Naive thymus-derived CD4-positive, alpha-beta T cell (primary cell): ENCODE measurements at regions not wholly inside any gene's neighbourhood (a gene's known extent, or its start where the extent isn't known, plus 50 kb on each side); places are given as distances from the start of the nearest gene placed in this dataset.

Source experiments
- ATAC-seq: fragments of 150-1000 bp; cut with Tn5 transposase; 2 replicates; pipeline ENCODE4 v1.10.0; 2021; ENCODE audit warnings: mild to moderate bottlenecking, moderate library complexity
- CTCF ChIA-PET: fragments of 350-600 bp; sonication (Branson Sonifier 250); formaldehyde crosslinking; loops from one replicate; lab custom pipeline; 2021; ENCODE audit warnings: antibody characterized with exemption; lab: Charles Lee
- POLR2A ChIA-PET: fragments of 350-600 bp; sonication (Branson Sonifier 250); formaldehyde crosslinking; loops from one replicate; lab custom pipeline; 2021; ENCODE audit warnings: antibody characterized with exemption, inconsistent platforms; lab: Charles Lee
- DNase-seq, 9 donors: peaks; one replicate each; pipeline versions ENCODE4 v3.0.0 to v3.0.0-alpha.2; 2020 to 2022; ENCODE audit warnings: mixed read lengths in 1 of 9
- H3K27ac ChIP-seq: one replicate; pipeline ENCODE4 v1.7.0; 2013; ENCODE audit warnings: mild to moderate bottlenecking, low read depth, low read length, moderate library complexity
- H3K27me3 ChIP-seq, 2 donors: one replicate each; pipeline ENCODE4 v1.7.0; 2013; ENCODE audit warnings: low read length in 2 of 2, mild to moderate bottlenecking in 2 of 2, moderate library complexity in 2 of 2; ENCODE audit not compliant: control insufficient read depth in 2 of 2, insufficient read depth in 2 of 2
- H3K36me3 ChIP-seq, 3 experiments: 1 replicate in 2 of 3; 2 replicates in 1 of 3; pipeline ENCODE4 v1.7.0; 2013; ENCODE audit warnings: low read length in 3 of 3, mild to moderate bottlenecking in 3 of 3, moderate library complexity in 1 of 3; ENCODE audit not compliant: insufficient read depth in 3 of 3, control insufficient read depth in 2 of 3
- H3K4me1 ChIP-seq, 2 donors: one replicate each; pipeline ENCODE4 v1.7.0; 2013; ENCODE audit warnings: low read length in 2 of 2, mild to moderate bottlenecking in 2 of 2, moderate library complexity in 1 of 2; ENCODE audit not compliant: control insufficient read depth in 2 of 2, insufficient read depth in 2 of 2
- H3K4me3 ChIP-seq: 2 replicates; pipeline ENCODE4 v1.7.0; 2013; ENCODE audit warnings: mild to moderate bottlenecking, low read length
- H3K9me3 ChIP-seq, 3 experiments: 1 replicate in 2 of 3; 2 replicates in 1 of 3; pipeline ENCODE4 v1.7.0; 2013; ENCODE audit warnings: low read length in 3 of 3; ENCODE audit not compliant: control insufficient read depth in 2 of 3
- H3K27ac Mint-ChIP-seq, 9 donors: one replicate each; pipeline ENCODE4 v1.8.0; 2020 to 2022; ENCODE audit warnings: mixed read lengths in 9 of 9, mild to moderate bottlenecking in 8 of 9, moderate library complexity in 5 of 9, inconsistent platforms in 2 of 9
- H3K27me3 Mint-ChIP-seq, 5 donors: one replicate each; pipeline ENCODE4 v1.8.0; 2021 to 2022; ENCODE audit warnings: mixed read lengths in 5 of 5, mild to moderate bottlenecking in 1 of 5
- H3K36me3 Mint-ChIP-seq, 5 donors: one replicate each; pipeline ENCODE4 v1.8.0; 2020 to 2022; ENCODE audit warnings: mixed read lengths in 5 of 5, mild to moderate bottlenecking in 3 of 5, inconsistent platforms in 1 of 5
- H3K4me1 Mint-ChIP-seq, 7 donors: one replicate each; pipeline ENCODE4 v1.8.0; 2020 to 2022; ENCODE audit warnings: mixed read lengths in 7 of 7, mild to moderate bottlenecking in 3 of 7, inconsistent platforms in 1 of 7
- H3K4me3 Mint-ChIP-seq, 10 donors: one replicate each; pipeline ENCODE4 v1.8.0; 2020 to 2022; ENCODE audit warnings: mild to moderate bottlenecking in 10 of 10, mixed read lengths in 10 of 10, moderate library complexity in 6 of 10, inconsistent platforms in 2 of 10
- H3K9me3 Mint-ChIP-seq, 11 donors: one replicate each; pipeline ENCODE4 v1.8.0; 2020 to 2022; ENCODE audit warnings: mixed read lengths in 11 of 11, mild to moderate bottlenecking in 4 of 11, inconsistent platforms in 1 of 11, moderate library complexity in 1 of 11
- intact Hi-C, 2 donors: fragments of 100-400 bp; cut with micrococcal nuclease; formaldehyde crosslinking; loops; one replicate each; pipeline ENCODE4 v1.15.1; 2023

DNA sequence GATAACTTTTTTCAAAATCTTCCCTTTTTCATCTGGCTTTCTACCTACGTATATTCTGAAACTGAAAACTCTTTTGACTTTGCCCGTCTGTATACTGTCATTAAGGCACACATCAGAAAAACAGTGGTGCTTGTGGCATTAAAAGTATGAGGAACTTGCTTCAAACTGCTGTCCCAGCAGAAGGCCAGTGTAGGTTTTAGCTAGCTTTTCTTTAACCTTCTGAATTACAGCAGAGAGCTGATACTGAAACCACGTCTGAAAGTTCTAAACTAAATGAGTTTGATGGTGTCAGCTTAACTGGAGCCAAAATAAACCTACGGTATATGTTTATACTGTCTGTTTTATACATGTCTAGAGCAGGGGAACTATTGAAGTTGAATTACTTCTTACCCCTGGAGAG lies 283.4 kb downstream of the TFEC start:
- H3K4me3 Mint-ChIP-seq = no peak overlapping the region
- ChIA-PET CTCF (interaction anchor here (0.7 kb wide), 1 partner anchor 908 kb away, joined by 3 read pairs; no protein-coding TSS in a partner anchor), POLR2A (no interaction called here)
- Histone ChIP-seq H3K4me3 (no peak overlapping the region), H3K27me3 (no peaks in the 10 kb centered on the region), H3K9me3 (no peaks in the 10 kb centered on the region), H3K36me3 (no peaks in the 10 kb centered on the region), H3K4me1 (peaks cover 0 to 4% of the 10 kb centered on the region in 2 donors), H3K27ac (no peak overlapping the region)
- H3K36me3 Mint-ChIP-seq = no peaks in the 10 kb centered on the region
- intact Hi-C loops = no loop called here
- no peak for DNase-seq
- H3K27ac Mint-ChIP-seq = no peak overlapping the region
- H3K9me3 Mint-ChIP-seq = peaks cover 0 to 1% (median 0%) of the 10 kb centered on the region in 11 donors
- ATAC-seq = no peak
- peaks cover 0 to 4% (median 0%) of the 10 kb centered on the region in 5 donors for H3K27me3 Mint-ChIP-seq
- peaks cover 0 to 2% (median 0%) of the 10 kb centered on the region in 7 donors for H3K4me1 Mint-ChIP-seq

DNA sequence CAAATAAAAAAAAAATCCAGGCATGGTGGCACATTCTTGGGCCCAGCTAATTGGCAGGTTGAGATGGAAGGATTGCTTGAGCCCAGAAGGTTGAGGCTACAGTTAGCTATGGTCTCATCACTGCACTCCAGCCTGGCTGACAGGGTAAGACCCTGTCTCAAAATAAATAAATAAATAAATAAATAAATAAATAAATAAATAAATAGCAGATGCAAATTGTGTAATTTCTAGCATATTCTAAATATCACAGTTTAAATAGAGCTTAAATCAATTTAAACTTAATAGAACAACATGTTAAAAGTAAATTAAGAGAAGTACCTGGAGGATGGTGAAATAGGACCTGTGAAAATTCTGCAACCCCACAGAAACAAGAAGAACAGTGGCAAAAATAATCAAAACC lies 290.5 kb downstream of the TFEC start:
- Histone ChIP-seq H3K9me3 (no peaks in the 10 kb centered on the region), H3K27ac (no peak overlapping the region), H3K4me3 (no peak overlapping the region), H3K36me3 (no peaks in the 10 kb centered on the region), H3K4me1 (no peaks in the 10 kb centered on the region), H3K27me3 (no peaks in the 10 kb centered on the region)
- H3K27me3 Mint-ChIP-seq = no peaks in the 10 kb centered on the region
- no peak for ATAC-seq
- ChIA-PET POLR2A (no interaction called here), CTCF (no interaction called here)
- peaks cover 0 to 2% (median 0%) of the 10 kb centered on the region in 11 donors for H3K9me3 Mint-ChIP-seq
- H3K36me3 Mint-ChIP-seq = no peaks in the 10 kb centered on the region
- no peak overlapping the region for H3K27ac Mint-ChIP-seq
- H3K4me1 Mint-ChIP-seq = peaks cover 0 to 2% (median 0%) of the 10 kb centered on the region in 7 donors
- no peak for DNase-seq
- no peak overlapping the region for H3K4me3 Mint-ChIP-seq
- intact Hi-C loops = no loop called here

DNA sequence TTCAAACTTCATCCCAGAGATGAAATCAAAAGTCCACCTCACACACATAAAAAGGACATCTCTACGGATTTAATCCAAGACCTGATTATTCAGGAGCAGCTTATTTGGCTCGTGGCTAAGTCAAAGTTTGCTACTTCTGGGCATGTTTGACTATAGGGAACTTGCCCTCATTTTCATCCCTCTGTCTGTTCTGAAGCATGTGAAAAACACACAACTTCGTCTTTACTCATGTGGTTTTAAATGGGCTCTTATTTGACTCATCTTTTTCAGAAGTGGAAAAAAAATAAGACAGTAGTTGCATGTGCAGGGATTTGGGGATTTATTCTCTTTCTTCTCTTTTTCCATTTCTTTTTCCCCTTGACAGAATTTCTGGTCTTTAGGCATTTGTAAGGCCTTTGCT lies 295.9 kb downstream of the TFEC start:
- Mint-ChIP-seq H3K9me3 (peaks cover 0 to 4% (median 0%) of the 10 kb centered on the region in 11 donors), H3K36me3 (no peaks in the 10 kb centered on the region), H3K4me3 (no peak overlapping the region), H3K27ac (no peak overlapping the region), H3K4me1 (no peaks in the 10 kb centered on the region), H3K27me3 (no peaks in the 10 kb centered on the region)
- Histone ChIP-seq H3K27ac (no peak overlapping the region), H3K36me3 (no peaks in the 10 kb centered on the region), H3K9me3 (no peaks in the 10 kb centered on the region), H3K27me3 (no peaks in the 10 kb centered on the region), H3K4me1 (no peaks in the 10 kb centered on the region), H3K4me3 (no peak overlapping the region)
- intact Hi-C loops = no loop called here
- DNase-seq = no peak
- CTCF ChIA-PET = no interaction called here
- POLR2A ChIA-PET = no interaction called here
- no peak for ATAC-seq

DNA sequence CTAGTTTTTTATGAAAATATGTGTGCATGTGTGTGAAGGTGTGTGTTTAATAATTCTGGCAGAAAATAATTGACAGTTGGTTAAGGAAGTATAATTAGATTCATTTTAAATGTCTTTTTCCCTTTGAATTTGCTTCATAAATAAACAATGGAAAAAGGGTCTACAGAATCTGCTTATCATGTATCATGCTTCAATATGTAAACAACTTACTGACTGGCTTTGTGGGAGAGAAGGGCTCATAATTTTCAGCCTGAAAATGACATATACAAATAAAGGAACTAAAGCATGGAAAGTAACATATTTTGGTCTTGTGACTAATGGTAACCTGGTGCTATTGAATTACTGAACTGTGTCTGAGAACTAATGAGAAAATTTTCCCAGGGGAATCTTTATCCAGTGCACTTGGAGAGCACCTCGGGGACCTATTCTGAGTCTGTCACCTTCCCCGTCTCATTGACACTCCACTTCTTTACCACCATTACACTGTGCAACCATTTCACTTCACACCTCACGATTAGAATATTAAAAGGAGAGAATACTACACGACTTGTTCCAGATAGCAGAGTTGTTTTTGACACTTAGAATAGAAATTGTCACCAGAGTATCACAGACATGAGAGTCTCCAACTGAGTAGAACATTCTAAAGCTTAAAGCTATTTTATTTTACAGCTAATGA lies 298.6 kb downstream of the TFEC start:
- intact Hi-C loops = no loop called here
- DNase-seq (no peak), ATAC-seq (no peak)
- no peaks in the 10 kb centered on the region for H3K27me3 Mint-ChIP-seq
- H3K9me3 Mint-ChIP-seq = peaks cover 0 to 3% (median 0%) of the 10 kb centered on the region in 11 donors
- H3K4me3 Mint-ChIP-seq = no peak overlapping the region
- Histone ChIP-seq H3K4me1 (no peaks in the 10 kb centered on the region), H3K4me3 (no peak overlapping the region), H3K36me3 (no peaks in the 10 kb centered on the region), H3K9me3 (no peaks in the 10 kb centered on the region), H3K27me3 (no peaks in the 10 kb centered on the region), H3K27ac (no peak overlapping the region)
- CTCF ChIA-PET = no interaction called here
- POLR2A ChIA-PET = no interaction called here
- H3K27ac Mint-ChIP-seq = no peak overlapping the region
- H3K36me3 Mint-ChIP-seq = no peaks in the 10 kb centered on the region
- H3K4me1 Mint-ChIP-seq = no peaks in the 10 kb centered on the region

DNA sequence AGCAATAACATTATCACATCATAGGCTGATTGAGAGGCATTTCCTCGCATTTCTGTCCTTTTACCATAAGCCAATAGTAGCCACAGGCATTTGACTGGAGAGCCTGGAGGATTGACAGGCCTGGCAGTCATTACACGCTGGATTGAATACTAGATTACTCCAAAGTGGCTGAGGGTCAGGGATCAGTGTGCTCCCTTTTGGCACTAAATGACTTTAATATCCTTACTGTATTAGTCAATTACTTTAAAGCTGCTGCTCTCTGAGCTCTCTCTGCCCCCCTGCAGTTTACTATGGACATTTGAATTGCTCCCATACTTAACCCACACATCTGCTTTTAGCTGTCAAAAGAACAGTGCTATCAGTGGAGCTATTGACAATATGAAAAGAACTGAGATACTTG lies 302.0 kb downstream of the TFEC start:
- Mint-ChIP-seq H3K4me1 (no peaks in the 10 kb centered on the region), H3K36me3 (no peaks in the 10 kb centered on the region), H3K4me3 (no peak overlapping the region), H3K9me3 (peaks cover 0 to 3% (median 0%) of the 10 kb centered on the region in 11 donors), H3K27ac (no peak overlapping the region), H3K27me3 (no peaks in the 10 kb centered on the region)
- H3K4me3 ChIP-seq = no peak overlapping the region
- intact Hi-C loops = no loop called here
- ChIA-PET POLR2A (no interaction called here), CTCF (no interaction called here)
- no peak for ATAC-seq
- H3K27me3 ChIP-seq = no peaks in the 10 kb centered on the region
- H3K36me3 ChIP-seq = no peaks in the 10 kb centered on the region
- H3K27ac ChIP-seq = no peak overlapping the region
- no peak for DNase-seq
- no peaks in the 10 kb centered on the region for H3K4me1 ChIP-seq
- H3K9me3 ChIP-seq = no peaks in the 10 kb centered on the region

DNA sequence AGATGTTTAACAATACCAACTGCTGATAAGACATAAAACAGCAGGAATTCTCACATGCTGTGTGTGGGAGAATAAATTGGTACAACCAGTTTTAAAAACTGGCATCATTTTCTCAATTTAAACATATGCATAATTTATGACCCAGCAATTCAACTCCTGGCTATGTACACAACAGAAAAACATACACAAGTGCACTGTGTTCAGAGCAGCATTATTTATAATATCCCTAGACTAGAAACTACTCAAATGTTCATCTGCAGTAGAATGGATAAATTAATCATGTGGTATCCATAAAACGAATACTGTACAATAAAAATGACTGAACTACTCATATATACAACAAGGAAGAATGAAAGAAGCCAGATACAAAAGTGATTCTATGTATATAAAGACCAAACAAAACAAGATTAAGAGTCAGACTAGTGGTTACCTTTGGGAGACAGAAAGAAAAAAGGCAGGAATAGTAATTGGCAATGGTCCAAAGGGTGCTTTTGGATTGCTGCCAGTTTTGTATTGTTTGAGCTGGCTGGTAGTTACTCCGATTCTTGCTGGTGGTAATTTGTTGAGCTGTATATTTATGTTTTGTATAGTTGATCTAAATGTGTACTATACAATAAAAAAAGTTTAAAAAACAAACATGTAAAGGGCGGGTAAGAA lies 306.0 kb downstream of the TFEC start:
- H3K27ac Mint-ChIP-seq = no peak overlapping the region
- H3K36me3 ChIP-seq = no peaks in the 10 kb centered on the region
- H3K4me1 Mint-ChIP-seq = peaks cover 0 to 3% (median 0%) of the 10 kb centered on the region in 7 donors
- intact Hi-C loops = no loop called here
- no peaks in the 10 kb centered on the region for H3K36me3 Mint-ChIP-seq
- ChIA-PET POLR2A (no interaction called here), CTCF (no interaction called here)
- H3K27me3 ChIP-seq = no peaks in the 10 kb centered on the region
- ATAC-seq = no peak
- no peak overlapping the region for H3K27ac ChIP-seq
- H3K9me3 ChIP-seq = no peaks in the 10 kb centered on the region
- no peak for DNase-seq
- H3K9me3 Mint-ChIP-seq = peaks cover 0 to 3% (median 0%) of the 10 kb centered on the region in 11 donors
- H3K4me3 ChIP-seq = no peak overlapping the region
- no peaks in the 10 kb centered on the region for H3K27me3 Mint-ChIP-seq
- no peak overlapping the region for H3K4me3 Mint-ChIP-seq
- peaks cover 0 to 15% of the 10 kb centered on the region in 2 donors for H3K4me1 ChIP-seq
